Hypothalamus (tissue), 51 donors: ENCODE measurements at regions not wholly inside any gene's neighbourhood (a gene's known extent, or its start where the extent isn't known, plus 50 kb on each side); places are given as distances from the start of the nearest gene placed in this dataset.

Experiments used
- DNase-seq, 51 donors: peaks; one replicate each; lab custom pipeline; 2025; lab: John Stamatoyannopoulos, UW

- no peak for DNase-seq
These were observed 401.6 kb downstream of the GPD2 start for GRCh38 chr2:156837635-156838370.

GRCh38 chr2:156841321-156841720, 405.1 kb downstream of the GPD2 start:
- no peak for DNase-seq

DNA sequence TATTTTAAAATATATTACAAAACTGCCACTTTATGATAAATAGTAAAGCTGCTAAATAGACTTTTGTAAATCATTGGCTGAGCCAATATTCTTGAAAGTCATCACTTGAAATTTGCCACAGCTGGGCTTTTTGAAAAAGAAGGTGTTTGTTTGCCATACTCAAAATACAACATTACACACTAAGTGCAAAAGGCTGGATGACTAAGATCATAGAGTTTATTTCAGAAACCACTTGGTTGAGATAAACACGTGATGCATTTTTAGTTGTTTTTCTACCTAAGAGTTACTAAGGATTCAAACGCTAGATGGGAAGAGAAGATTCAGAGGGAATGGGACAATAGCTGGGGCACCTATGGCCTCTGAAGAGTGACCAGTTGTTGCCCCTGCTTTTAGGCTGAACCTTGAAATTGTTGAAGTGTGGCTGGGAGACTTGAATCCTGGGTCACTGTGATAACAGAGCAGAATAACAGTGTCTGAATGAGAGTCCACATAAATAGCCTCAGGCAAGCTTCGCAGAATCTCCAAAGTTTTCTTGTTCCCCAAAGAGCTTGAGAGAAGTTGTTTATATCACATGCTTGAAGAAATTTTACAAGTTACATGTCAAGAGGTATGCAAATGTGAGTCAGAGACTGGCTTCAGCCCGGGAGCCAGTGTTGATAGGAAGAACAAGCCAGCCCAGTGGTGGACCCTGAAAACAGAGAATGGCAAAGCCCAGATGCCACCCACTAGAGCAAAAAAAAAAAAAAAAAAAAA, 409.8 kb downstream of the GPD2 start:
- no peak for DNase-seq

GRCh38 chr2:156852210-156852609, 405.3 kb upstream of the GALNT5 start:
- no peak for DNase-seq

DNA sequence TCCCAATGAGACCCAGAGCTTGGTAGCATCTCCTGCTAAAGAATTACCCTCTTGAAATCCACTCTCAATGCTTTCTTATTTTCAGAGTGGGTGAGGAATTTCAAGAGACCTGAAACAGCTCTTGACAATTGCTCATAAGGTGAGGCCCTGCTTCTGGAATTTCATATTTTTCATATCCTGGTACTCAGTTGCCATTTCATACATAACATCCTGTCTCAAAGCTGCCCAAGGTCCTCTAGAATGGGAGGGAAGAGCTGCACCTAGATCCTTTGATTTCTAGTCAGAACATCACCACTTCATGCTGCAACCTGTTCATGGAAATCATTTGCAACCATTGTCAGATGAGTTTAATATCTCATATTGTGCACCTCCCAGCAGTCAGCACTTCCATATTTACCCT, 404.8 kb upstream of the GALNT5 start:
- DNase-seq, result no peak

- DNase-seq, result no peak
These were observed 393.2 kb upstream of the GALNT5 start for GRCh38 chr2:156864325-156864724.

GRCh38 chr2:156864753-156865152, 392.8 kb upstream of the GALNT5 start:
- DNase-seq, result no peak

- no peak for DNase-seq
These were observed 390.3 kb upstream of the GALNT5 start for GRCh38 chr2:156867201-156867600.

GRCh38 chr2:156874707-156875106, 382.8 kb upstream of the GALNT5 start:
- DNase-seq, result no peak

DNA sequence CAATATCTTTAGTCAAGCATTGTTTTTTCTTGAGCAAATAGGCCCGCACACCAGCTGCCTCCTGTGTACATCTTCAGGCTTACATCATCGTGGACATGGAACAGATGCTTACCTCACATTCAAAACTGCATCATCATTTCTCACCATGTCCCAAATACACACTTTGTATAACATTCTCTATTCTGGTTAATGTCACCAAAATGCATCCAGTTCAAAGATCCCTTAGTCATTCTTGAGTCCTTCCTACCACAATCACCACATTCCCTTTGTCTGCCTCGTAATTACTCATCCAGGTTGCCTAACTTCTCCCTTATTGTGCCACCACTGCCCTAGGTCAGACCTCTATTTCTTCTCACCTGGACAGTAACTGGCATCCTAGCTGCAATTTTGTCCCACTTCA, 373.7 kb upstream of the GALNT5 start:
- DNase-seq, result no peak

DNA sequence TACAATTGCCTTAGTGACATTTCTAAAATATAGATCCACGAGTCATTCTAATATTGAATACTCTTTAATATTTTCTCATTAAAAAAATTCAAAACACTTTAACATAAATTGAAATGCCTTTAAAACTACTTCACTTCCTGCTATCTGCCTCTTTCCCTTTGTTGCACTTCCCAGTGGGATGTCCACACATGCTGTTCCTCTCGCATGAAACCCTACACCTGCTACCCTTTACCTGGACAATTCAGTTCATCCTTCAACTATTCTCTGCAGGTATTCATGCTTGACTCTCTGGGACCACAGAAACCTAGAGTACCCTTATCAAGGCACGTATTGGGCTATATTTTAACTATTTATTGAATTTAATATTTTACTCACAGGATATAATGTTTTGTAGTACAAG, 373.3 kb upstream of the GALNT5 start:
- DNase-seq, result no peak

DNA sequence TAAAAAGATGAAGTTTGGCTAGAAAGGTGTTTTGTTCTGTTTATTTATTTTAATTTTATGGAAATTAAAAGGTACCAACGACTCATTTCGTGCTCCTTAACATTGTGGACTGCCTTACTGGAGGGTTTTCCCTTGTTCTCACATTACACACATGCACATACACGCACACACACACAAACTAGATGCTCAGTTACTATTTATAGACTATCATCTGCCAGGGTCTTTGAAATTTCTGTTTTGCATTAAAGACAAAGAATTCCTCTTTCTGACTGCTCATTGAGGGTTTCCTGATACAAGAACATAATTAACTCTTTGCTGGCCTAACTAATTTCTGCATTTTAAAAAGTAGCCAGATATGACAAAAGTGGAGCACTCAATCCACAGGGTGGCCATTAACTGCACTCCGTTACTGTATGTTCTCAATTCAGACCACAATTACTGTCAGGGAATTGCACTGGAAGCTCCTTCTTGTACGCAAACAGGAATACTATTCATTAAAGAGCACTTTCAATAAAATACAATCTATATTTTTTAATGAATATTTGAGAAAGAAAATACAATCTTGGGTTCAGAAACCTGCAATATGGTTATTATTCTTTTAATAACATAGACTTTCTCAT, 366.9 kb upstream of the GALNT5 start:
- DNase-seq, result no peak

DNA sequence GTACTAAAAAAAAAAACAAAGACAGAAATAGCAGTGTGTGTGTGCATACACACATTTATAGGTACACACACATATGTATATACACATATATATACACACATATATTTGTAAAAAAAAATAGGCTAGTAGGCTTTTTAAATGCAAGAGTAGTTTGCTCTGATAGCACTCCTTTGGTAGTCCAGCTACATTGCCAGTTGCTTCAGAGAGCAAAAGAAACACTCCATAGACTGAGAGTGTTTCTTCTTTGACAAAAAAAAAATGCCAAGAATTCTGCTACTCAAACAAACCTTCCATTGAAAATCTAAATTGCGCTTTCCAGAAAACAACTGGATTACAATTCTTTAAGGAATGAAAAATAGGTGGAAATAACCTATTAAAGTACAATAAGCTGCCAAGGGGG, 365.9 kb upstream of the GALNT5 start:
- no peak for DNase-seq

DNA sequence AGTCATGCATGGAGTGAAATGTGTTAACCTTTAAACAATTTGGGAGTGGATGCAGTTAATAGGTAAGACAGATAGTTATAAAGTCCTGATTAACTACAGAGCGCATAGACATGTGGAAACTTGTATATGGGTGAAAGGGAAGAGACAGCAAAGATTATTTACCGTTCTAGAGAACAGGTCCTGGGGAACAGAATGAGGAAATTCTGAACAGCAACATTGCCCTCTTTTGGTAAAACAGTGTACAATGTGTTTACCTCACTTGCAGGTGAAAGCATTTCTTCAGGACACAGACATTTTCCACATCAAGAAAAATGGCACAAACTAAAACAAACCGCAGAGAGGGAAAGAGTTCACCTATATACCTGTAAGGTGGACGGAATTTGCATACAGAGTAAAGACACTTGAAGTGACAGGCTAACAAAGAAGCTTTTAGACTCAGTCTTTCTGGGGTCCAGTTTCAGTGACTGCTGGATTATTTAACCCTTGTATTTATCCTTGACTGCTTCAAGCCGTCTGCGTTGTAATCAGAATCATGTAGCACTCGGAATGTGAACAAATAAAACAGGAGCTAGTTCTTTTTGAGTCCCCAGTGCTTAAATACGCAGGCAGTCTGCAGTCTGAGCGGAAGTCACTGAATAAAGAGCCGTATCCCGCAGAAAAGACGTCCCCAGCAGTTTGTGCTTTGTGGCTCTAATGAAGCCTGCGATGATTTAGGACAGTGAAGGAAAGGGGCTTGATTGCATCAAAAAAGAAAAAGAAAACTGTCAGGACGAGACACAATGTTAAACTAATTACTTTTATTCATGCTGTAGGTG, 364.8 kb upstream of the GALNT5 start:
- peak in 4 of 51 donors; percentile 1 to 32 (median 6) for DNase-seq

- no peak for DNase-seq
These were observed 361.2 kb upstream of the GALNT5 start for GRCh38 chr2:156896294-156896693.

DNA sequence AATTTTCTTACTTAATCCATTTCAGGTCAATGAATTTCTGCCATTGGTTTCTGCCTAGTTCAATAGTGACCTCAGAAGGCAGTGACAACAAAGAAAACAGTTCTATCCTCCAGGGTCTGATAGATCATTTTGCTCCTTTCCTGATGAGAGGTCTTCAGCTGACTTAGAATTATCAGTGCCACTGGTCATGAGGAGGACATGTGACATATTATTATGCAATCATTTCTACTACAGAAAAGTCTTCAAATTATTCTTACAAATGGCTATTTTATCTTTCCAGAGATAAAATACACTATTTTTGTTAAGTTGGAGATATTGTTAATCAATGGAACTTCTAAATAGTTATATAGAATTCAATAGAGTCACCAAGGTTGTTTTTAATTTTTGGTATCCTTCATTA, 360.0 kb upstream of the GALNT5 start:
- no peak for DNase-seq

DNA sequence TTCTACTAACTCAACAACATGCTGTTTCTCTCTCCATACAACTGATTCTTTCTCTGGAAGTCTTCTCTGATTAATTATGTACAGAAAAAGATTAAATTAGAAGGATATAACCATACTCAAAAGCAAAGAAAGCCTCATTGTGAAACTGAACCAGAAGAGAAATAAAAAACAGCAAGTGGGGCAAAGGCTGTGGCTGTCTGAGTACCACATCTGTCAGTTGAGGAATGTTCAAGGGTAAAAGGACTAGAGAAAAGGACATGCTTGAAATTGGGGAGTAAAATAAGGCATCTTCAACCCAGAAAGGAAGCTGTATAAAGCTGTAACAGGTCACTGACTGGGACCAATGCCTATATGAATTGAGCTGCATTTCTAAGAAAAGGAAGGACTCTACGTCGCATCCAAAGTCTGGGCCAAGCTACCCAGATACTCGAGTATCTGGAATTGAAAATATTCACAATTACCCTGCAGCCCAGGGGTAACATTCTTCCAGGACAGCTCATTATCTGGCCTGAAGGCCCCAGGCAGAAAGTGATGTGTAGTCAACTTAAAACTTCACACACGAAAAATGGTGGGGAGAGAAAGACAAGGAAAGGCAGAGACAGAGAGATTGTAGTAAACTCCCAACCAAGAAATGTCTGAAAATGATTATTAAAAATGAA, 356.0 kb upstream of the GALNT5 start:
- no peak for DNase-seq

DNA sequence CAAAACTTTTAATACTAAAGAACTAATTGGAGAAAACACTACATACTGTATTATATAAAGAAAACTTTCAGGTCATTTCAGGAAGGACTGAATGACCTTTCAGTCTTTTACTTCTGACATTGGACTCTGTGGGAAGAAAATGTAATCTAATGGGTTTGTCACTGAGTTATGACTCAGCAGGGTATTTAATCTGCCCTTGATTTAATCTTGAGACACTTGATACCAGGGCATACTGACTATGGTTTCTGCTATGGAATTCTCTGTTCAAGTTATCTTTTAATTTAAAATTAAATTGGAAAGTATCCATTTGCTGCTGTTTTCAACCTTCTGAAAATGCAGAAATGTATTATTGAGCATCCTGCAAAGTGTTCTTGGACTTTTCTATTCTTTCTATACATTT, 354.2 kb upstream of the GALNT5 start:
- DNase-seq, result no peak

DNA sequence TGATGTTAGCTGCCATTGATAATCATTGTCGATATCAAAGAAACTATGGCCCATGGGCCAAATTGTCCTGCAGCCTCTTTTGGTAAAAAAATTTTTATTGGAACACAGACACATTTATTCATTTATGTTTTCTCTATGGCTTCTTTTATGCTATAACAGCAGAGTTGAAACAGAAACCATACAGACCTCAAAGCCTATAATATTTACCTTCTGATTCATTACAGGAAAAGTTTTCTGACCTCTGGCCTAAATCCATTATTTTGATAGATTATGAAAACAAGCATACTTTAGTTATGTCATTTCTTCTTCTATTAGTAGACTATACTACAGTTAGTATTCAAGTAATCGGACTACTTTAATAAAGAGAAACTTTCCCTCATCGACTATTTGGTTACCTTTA, 349.7 kb upstream of the GALNT5 start:
- DNase-seq, result no peak

DNA sequence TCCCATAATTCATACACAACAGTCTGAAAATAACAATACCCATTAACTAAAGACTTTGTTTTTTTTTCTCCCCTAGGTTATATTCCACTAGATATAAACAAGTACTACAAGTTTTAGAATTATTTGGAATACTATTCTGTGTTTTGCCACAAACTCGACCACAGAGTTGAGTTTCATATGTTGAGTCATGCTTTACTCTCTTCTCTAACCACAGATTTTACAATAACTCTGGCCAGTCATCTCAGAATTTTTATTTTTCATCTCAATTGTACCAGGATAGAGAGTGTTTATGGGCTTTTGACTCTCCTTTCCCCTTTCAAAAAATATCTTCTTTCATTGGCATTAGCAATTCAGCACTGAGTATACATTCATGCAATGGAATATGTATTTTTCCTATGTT, 348.7 kb upstream of the GALNT5 start:
- DNase-seq, result no peak

GRCh38 chr2:156909983-156910382, 347.5 kb upstream of the GALNT5 start:
- no peak for DNase-seq
